ENCODE measurements at regions not wholly inside any gene's neighbourhood (a gene's known extent, or its start where the extent isn't known, plus 50 kb on each side); places are given as distances from the start of the nearest gene placed in this dataset.
"Not testable (repeated sequence)": the region's sequence is repeated elsewhere in the genome, so short reads cannot be mapped to it uniquely, and the experiment has no call there.

DNA sequence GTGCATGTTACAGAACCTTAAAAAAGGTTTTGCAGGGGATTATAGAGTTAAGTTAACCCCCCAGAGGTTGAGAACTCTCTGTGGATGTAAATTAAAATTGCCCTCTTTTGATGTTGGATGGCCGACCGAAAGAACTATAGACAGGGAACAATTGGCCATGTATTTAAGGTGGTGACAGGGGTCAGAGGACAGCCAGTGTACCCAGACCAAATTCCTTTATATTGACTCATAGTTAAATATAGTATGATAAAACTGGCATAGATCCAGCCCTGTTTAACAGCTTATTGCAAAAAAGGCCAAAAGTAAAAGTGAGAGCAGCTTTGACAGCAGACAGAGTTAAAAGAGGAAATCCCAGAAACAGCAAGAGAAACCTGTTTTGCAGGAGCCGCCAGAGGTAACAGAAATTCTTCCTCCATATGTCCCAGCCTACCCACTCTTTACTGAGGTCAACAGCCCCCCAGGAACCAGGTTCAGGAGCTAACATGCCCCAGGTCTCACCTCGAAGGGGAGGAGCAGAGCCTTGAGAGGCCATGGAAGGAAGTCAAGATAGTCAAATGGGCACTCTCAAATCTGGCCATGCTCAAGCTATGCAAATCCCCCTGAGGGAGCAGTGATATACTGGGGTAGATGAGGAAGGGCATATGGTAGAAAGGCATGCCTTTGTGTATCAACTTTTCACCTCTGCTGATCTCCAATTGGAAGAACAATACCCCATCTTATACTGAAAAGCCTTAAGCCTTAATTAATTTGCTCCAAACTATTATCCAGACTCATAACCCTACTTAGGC is 156.4 kb upstream of the COX7C start:
- no peaks in the 10 kb centered on the region for H3K27me3 ChIP-seq
- DNase-seq (ENCODE audit: low spot score in 2 of 2), result no peak
- H3K27ac ChIP-seq, result no peak overlapping the region
- TF ChIP-seq EP300 (IDR thresholded peaks at IDR 0.05) (no peak), POLR2A (IDR thresholded peaks at IDR 0.05) (no peak)
- TF ChIP-seq, protein P1, sequence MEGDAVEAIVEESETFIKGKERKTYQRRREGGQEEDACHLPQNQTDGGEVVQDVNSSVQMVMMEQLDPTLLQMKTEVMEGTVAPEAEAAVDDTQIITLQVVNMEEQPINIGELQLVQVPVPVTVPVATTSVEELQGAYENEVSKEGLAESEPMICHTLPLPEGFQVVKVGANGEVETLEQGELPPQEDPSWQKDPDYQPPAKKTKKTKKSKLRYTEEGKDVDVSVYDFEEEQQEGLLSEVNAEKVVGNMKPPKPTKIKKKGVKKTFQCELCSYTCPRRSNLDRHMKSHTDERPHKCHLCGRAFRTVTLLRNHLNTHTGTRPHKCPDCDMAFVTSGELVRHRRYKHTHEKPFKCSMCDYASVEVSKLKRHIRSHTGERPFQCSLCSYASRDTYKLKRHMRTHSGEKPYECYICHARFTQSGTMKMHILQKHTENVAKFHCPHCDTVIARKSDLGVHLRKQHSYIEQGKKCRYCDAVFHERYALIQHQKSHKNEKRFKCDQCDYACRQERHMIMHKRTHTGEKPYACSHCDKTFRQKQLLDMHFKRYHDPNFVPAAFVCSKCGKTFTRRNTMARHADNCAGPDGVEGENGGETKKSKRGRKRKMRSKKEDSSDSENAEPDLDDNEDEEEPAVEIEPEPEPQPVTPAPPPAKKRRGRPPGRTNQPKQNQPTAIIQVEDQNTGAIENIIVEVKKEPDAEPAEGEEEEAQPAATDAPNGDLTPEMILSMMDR (IDR thresholded peaks at IDR 0.05), result no peak
- peaks cover 0 to 3% (median 0%) of the 10 kb centered on the region in 4 donors for H3K4me1 ChIP-seq
- peaks cover 0 to 38% (median 4%) of the 10 kb centered on the region in 4 donors for H3K9me3 ChIP-seq
- 28 to 31% methylated on average over 4 of the region's 4 CpGs for WGBS, 2 donors
- no peaks in the 10 kb centered on the region for H3K36me3 ChIP-seq
- no peak overlapping the region for H3K4me3 ChIP-seq

DNA sequence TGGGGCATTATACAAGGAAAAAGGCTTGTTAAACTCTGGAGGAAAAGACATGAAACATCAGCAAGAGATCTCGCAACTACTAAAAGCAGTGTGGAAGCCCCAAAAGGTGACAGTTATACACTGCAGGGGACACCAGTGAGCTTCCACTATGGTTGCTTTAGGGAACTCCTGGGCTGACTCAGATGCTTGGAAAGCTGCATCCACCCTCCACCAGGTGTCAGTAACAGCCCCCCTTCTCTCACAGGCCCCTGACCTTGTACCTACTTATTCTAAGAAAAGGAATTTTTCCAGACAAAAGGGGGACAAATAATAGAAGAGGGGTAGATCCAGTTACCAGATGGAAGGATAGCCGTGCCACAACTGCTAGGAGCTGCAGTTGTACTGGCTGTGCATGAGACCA is 154.4 kb upstream of the COX7C start:
- Histone ChIP-seq H3K9me3 (peaks cover 0 to 46% (median 4%) of the 10 kb centered on the region in 4 donors), H3K27ac (no peak overlapping the region), H3K36me3 (no peaks in the 10 kb centered on the region), H3K4me3 (no peak overlapping the region), H3K27me3 (no peaks in the 10 kb centered on the region), H3K4me1 (peaks cover 0 to 3% (median 0%) of the 10 kb centered on the region in 4 donors)
- WGBS, 2 donors, result 61 to 87% methylated on average over 2 of the region's 2 CpGs
- TF ChIP-seq EP300 (IDR thresholded peaks at IDR 0.05) (no peak), POLR2A (IDR thresholded peaks at IDR 0.05) (no peak)
- TF ChIP-seq, protein P1 (IDR thresholded peaks at IDR 0.05), result no peak
- DNase-seq (ENCODE audit: low spot score in 2 of 2), result no peak

DNA sequence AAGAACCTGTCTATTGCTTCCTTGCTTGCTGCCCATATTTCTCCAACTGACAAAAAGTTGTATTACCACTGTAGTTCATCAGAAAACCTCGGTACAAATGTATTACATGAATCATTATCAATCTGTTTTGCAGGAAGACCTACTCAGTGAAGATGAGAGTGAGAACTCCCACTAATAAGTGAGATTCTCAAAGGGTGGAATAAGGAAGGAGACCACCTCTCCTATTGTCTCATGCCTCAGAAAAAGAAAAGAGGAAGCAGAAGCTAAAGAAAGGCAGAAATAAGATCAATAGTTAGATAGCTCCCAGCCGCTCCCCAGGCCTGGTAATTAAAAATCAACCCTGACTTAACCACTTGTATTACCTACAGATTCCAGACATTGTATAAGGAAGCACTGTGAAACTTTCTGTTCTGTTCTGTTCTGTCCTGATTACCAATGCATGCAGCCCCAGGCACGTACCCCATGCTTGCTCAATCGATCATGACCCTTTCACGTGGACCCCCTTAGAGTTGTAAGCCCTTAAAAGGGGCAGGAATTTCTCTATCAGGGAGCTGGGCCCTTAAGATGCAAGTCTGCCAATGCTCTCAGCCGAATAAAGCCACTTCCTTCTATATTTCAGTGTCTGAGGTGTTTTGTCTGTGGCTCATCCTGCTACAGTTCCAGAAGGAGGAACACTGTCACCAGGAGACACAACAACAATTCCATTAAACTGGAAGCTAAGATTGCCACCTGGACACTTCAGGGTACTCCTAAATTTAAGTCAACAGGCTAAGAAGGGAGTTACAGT is 152.5 kb upstream of the COX7C start:
- WGBS, 2 donors, result 82 to 85% methylated on average over 6 of the region's 6 CpGs
- TF ChIP-seq, protein P1 (IDR thresholded peaks at IDR 0.05), result no peak
- TF ChIP-seq EP300 (IDR thresholded peaks at IDR 0.05) (no peak), POLR2A (IDR thresholded peaks at IDR 0.05) (no peak)
- peaks cover 0 to 46% (median 4%) of the 10 kb centered on the region in 4 donors for H3K9me3 ChIP-seq
- H3K4me1 ChIP-seq, result peaks cover 0 to 3% (median 0%) of the 10 kb centered on the region in 4 donors
- no peaks in the 10 kb centered on the region for H3K27me3 ChIP-seq
- no peak for DNase-seq (ENCODE audit: low spot score in 2 of 2)
- no peaks in the 10 kb centered on the region for H3K36me3 ChIP-seq
- H3K4me3 ChIP-seq, result no peak overlapping the region
- H3K27ac ChIP-seq, result no peak overlapping the region

DNA sequence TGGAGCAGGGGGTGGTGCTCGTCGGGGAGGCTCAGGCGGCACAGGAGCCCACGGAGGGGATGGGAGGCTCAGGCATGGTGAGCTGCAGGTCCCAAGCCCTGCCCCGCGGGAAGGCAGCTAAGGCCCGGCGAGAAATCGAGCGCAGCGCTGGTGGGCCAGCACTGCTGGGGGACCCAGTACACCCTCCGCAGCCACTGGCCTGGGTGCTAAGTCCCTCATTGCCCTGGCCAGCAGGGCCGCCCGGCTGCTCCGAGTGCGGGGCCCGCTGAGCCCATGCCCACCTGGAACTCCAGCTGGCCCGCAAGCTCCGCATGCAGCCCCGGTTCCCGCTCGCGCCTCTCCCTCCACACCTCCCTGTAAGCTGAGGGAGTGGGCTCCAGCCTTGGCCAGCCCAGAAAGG is 151.0 kb upstream of the COX7C start:
- H3K27ac ChIP-seq; H3K4me1 ChIP-seq; H3K4me3 ChIP-seq; H3K27me3 ChIP-seq; DNase-seq (ENCODE audit: low spot score in 2 of 2); H3K36me3 ChIP-seq: not testable (repeated sequence)
- H3K9me3 ChIP-seq, result peaks cover 0 to 46% (median 4%) of the 10 kb centered on the region in 4 donors
- 95 to 98% methylated on average over 10 to 20 of the region's 23 CpGs for WGBS, 2 donors

DNA sequence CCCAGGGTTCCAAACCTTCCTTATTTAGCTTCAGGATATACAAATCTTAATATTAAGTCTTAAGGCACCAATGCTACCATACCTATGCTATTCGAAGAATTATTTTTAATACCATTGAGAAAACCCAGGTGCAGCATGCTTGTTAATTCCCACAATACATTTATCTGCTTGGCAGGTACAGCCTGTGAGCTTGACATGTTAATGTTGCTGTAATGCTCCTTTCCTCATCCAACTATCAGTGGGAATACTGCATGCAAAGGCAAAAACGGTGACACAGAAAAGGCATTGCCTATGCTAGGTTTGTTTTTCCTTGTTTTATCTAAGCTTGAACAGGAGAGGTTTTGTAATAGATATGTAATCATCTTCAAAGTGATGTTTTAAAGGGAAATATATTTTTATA is 135.7 kb upstream of the COX7C start:
- TF ChIP-seq POLR2A (IDR thresholded peaks at IDR 0.05) (no peak), EP300 (IDR thresholded peaks at IDR 0.05) (no peak)
- TF ChIP-seq, protein P1 (IDR thresholded peaks at IDR 0.05), result no peak
- Histone ChIP-seq H3K4me1 (no peaks in the 10 kb centered on the region), H3K36me3 (no peaks in the 10 kb centered on the region), H3K27ac (no peak overlapping the region), H3K27me3 (no peaks in the 10 kb centered on the region), H3K9me3 (no peaks in the 10 kb centered on the region), H3K4me3 (no peak overlapping the region)
- DNase-seq (ENCODE audit: low spot score in 2 of 2), result no peak
- 74% methylated on average over 2 of the region's 2 CpGs for WGBS, 2 donors
